T follicular helper cell (primary cell): ENCODE measurements at regions not wholly inside any gene's neighbourhood (a gene's known extent, or its start where the extent isn't known, plus 50 kb on each side); places are given as distances from the start of the nearest gene placed in this dataset.
"Not testable (repeated sequence)": the region's sequence is repeated elsewhere in the genome, so short reads cannot be mapped to it uniquely, and the experiment has no call there.

Experiments used
- DNase-seq: peaks from one replicate; pipeline ENCODE4 v3.0.0-alpha.2; 2020; ENCODE audit warnings: low read depth

- not testable (repeated sequence) for DNase-seq
Observed at GRCh38 chr9:93879662-93880407, 75.3 kb downstream of the BARX1 start.

GRCh38 chr9:93875330-93875729 lies 79.8 kb downstream of the BARX1 start:
- DNase-seq = no peak

DNA sequence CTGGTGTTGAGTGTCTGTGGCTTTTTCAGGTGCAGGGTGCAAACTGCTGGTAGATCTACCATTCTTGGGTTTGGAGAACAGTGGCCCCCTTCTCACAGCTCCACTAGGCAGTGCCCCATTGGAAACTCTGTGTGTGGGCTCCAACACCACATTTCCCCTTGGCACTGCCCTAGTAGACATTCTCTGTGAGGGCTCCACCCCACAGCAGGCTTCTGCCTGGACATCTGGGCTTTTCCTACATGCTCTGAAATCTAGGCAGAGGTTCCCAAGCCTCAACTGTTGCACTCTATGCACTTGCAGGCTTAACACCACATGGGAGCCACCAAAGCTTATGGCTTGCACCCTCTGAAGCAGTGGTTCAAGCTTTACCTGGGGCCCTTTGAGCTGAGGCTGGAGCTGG lies 80.9 kb downstream of the BARX1 start:
- DNase-seq = no peak

DNA sequence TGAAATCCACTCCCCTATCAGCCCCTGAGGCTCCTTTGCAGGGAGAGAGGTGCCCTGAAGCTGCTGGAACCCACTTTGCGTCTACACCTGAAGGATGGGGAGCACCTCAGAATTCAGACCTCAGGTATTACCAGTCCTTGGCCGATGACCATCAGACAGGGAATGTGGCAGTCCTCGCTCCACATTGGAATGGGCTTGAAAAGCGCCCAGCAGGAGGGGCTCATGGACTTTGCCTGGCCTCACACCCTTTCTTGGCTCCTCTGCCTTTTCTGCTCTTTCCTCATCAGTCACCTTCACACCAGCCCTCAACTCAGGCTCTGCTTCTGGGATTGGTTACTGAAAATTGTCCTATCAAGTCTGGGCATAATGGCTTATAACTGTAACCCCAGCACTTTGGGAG lies 83.9 kb downstream of the BARX1 start:
- DNase-seq = no peak

DNA sequence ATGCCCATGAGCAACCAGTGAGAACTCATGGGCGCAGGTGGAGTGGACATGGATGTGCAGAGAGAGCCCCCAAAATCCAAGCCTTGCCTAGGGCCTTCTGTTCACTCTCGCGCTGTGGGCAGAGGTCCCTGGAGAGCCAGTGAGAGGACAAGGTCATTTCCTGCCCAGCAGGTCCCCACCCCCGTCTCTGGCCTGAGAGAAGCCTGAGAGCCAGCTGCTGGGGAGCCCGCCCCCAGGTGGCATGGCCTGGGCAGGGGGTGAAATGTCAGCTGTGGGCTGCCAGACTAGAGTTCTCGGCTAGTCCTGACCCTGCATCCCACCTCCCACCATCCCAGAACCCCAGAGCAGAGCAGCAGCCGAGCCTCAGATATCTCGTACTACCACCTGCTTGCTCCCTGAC lies 85.3 kb downstream of the BARX1 start:
- no peak for DNase-seq

- no peak for DNase-seq
Observed at GRCh38 chr9:93869088-93869487, 86.1 kb downstream of the BARX1 start.

- no peak for DNase-seq
Observed at GRCh38 chr9:93865716-93866115, 89.4 kb downstream of the BARX1 start.

DNA sequence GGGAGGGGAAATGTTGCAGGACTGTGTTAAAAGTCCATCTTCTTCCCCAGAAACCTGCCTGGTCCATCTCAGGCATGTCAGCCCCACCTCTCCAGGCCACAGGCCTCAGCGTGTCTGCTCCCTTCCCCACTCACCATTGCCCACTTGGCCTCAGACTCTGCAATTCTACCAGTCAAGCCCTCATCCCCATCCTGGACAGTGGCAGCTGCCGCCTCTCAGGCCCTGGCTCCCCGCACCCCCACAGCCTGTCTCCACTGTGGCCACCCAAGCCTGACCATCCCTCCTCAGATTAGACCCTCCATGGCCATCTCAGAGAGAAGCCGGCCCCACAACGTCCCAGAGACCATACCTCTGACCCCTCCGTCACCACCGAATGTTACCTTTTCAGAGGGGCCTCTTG lies 89.9 kb downstream of the BARX1 start:
- no peak for DNase-seq

- DNase-seq = no peak
Observed at GRCh38 chr9:93864840-93865239, 90.3 kb downstream of the BARX1 start.

DNA sequence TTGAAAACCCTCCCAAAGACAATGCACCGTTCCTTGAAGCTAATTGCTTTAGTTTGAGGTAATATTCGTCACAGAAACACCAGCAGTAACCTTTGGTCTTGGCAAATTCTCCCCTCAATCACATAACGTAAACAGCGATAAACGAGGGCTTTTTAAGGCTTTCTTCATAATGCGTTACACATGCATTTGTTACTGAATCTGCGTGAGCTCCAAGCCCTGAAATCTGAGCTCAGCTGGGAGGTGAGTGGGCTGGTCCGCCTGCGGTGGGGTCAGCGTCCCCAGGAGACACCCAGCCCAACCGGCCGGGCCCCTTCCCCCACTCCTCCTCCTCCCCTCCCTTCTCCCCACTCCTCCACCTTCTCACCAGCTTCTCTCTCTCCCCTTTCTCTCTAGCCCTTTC lies 91.1 kb downstream of the BARX1 start:
- no peak for DNase-seq

DNA sequence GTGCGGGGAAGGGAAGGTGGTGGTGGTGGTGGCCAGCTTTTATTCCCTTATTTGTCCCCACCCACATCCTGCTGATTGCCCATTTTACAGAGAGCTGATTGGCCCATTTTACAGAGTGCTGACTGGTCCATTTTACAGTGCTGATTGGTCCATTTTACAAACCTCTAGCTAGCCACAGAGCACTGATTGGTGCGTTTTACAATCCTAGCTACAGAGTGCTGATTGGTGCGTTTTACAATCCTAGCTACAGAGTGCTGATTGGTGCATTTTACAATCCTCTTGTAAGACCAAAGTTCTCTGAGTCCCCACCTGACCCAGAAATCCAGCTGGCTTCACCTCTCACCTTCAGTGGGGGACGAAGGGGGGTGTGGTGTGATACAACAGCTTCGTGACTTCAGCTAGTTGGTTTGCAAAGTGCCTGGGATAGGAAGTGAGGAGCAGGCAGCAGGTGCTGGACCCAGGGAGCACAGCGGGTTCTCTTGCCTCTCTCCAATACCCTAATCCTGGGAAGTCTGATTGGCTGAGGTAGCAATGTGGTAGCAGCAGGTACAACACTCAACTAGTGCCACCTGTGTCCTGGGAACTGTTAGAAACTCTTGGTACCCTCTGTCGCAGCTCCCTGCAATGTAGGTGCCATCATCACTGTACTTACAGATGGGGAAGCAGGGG lies 92.1 kb downstream of the BARX1 start:
- DNase-seq = no peak

DNA sequence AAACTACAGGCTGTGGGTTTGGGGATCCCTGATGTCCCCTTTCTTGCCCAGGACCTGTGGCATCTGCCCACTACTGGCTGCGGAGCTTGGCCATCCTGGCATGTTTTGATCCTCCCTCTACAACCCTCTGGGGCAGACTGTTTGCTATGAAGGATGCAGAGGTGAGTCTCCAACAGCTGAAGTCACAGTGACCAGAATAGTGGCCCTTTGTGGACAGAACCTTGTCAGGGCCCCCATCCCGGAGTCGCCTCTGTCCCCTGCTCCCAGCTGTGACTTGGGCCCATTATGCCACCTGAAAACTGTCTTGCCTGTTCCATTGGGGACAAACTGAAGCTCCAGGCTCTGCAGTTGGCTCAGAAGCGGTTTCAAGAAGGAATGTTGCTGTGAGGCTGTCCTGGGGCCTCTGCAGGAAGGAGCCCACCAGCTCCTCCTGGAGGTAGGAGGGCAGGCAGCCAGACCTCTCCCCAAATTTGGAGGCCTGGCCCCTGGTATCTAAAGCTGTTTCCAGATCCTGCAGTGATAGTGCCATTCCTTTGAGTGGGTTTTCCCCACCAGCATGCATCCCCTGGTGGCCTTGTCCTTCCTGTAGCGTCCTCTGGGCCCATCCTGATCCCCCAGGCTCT lies 93.3 kb downstream of the BARX1 start:
- DNase-seq = no peak

DNA sequence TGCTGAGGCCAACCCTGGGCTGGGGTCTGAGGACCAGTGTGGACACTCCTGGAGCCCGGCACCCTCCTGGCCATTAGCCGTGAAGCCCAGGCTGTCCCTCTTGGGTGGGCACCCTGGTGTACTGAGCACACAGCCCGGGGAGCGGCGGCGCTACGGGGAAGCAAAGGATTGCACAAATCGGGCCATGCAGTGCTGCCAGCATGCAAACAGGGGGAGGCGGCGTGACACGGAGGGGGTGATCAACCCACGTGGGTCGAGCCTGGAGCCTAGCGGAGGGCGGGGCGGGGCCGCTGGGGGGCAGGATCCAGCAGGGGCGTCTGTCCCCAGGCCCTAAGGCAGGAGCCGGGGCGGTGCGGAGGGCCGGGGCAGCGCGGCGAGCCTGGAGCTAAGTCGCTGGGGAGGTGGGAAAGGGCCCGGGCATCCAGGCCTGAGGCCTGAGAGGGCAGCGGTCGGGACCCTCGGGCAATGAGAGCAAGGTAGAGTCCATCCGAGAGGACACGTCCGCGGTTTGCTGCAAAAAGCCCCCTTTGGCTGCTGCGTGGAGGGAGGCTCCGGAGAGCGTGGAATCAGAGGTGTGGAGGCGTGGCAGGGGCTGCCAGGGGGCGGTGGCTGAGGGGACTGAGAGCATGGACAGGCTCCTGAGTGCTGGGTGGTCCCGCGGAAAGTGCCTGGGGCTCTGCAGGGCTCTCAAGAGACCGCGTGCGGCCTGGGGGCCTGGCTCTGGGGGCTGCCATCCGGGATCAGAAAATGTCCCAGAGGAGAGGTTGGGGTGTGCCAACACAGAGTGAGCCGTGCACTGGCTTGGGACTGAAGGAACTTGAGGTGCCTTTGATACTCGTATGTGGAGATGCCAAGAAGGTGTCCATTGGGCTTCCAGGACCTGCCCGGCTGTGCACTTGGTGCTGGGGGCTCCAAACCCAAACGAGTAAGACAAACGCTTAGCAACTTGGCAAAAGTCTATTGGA lies 94.2 kb downstream of the BARX1 start:
- DNase-seq = no peak

DNA sequence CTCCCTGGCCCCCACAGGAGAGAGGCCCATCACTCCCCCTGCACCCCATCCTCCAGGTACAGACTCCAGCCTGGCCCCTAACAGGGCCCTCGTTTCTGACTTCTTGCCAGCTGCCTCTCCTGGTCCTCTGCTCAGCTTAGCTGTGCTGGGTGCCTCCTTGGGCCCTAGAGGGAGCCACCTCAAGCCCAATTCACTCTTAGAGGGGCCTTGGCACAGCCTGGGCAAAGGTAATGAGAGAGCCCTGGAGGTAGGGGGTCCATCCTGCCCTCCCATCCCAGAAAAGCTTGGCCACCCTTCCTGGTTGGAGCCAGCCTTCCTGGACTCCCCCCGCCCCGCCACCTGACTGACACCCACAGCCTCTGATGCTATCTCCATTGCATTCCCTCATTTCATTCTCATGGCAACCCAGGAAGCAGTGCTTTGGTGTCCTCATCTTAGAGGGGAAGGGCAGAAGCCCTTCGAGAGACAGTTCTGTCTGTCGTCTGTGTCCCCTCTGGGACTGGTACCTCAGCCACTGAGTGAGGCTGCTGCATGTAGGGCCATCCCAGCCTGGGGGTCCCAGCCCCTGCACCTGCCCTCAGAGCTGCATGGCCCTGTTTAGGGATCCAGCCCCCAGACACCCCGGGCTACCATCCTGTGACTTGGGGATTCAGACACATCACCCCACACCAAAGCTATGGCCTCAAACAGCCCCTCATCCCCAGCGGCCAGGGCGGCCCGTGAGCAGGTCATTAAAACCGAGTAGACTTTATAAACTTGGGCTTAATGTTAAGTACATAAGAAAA lies 95.5 kb downstream of the BARX1 start:
- DNase-seq = no peak

DNA sequence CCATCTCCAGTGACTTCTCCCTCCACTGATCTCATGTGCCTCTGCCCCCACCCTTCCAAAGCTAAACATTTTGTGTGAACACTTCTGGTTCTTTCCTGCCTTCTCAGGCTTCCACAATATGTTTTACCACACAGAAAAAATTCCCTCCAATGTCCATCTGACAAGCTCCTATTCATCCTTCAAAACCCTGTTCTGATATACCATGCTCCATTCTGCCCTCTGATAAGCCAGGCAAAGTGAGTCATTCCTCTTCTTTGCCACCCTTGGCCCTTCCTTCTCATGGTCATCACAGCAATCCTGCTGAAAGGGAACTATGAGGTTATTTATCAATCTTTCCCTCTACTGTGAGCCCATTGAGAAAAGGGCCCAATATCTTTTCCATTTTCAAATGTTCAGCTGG lies 97.6 kb downstream of the BARX1 start:
- no peak for DNase-seq

DNA sequence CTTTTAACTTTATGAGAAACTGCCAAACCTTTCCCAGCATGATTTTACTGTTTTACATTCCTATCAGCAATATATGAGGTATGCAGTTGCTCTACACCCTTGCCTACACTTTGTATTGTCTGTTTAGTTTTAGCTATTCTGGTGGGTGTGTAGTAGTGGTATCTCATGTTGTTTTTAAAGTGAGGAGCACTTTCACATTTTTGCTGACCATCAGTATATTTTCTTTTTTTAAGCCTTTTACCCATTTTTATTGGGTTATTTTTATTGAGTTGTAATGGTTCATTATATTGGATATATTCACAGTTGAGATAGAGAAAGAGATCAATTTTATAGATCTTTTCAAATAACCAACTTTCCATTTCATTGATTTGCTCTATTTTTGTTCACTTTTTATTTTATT lies 102.4 kb downstream of the BARX1 start:
- DNase-seq = no peak

DNA sequence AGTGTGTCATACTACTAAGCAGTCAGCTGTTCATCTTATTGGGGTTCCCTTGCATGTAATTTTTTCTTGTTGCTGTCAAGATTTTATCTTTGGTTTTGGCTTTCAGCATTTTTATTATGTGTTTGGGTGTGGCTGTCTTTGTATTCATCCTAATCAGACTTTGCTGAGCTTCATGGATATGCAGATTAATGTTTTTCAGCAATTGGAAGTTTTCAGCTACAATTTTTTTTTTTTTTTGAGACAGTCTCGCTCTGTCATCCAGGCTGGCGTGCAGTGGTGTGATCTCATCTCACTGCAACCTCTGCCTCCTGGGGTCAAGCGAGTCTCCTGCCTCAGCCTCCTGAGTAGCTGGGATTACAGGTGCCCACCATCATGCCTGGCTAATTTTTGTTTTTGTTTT lies 108.8 kb downstream of the BARX1 start:
- DNase-seq = no peak

DNA sequence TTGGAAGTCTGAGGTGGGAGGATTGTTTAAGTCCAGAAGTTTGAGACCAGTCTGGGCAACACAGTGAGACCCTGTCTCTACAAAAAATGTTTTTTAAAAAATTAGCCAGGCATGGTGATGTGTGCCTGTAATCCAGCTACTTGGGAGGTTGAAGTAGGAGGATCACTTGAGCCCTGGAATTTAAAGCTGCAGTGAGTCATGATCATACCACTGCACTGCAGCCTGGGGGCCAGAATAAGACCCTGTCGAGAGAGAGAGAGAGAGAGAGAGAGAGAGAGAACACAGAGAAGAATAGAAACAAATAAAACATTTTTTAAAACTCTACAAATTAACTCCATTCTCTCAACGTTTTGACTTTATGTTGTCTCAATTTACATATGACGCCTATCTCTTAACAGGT lies 111.8 kb downstream of the BARX1 start:
- DNase-seq = no peak

GRCh38 chr9:93830606-93831005 lies 124.5 kb downstream of the BARX1 start:
- no peak for DNase-seq

GRCh38 chr9:93830012-93830596 lies 125.1 kb downstream of the BARX1 start:
- no peak for DNase-seq
